Upper lobe of right lung (tissue), 1 donor: ENCODE measurements at regions not wholly inside any gene's neighbourhood (a gene's known extent, or its start where the extent isn't known, plus 50 kb on each side); places are given as distances from the start of the nearest gene placed in this dataset.
A peak's percentile ranks its signal among the peaks of the same experiment; 100 is the strongest.

Source experiments
- ATAC-seq: fragments of 200-7000 bp; cut with Tn5 transposase; one replicate; pipeline ENCODE4 v1.9.1; 2020; ENCODE audit warnings: mild to moderate bottlenecking, moderate library complexity
- DNase-seq: peaks from one replicate; pipeline ENCODE4 v3.0.0-alpha.2; 2020
- H3K27ac ChIP-seq: fragments of 200-600 bp; one replicate; pipeline ENCODE4 v1.8.0; 2022
- H3K27me3 ChIP-seq: fragments of 200-600 bp; one replicate; pipeline ENCODE4 v1.8.0; 2022; ENCODE audit warnings: mild to moderate bottlenecking
- H3K36me3 ChIP-seq: fragments of 200-600 bp; one replicate; pipeline ENCODE4 v1.8.0; 2022
- H3K4me1 ChIP-seq: fragments of 200-600 bp; one replicate; pipeline ENCODE4 v1.8.0; 2022
- H3K4me3 ChIP-seq: fragments of 200-600 bp; one replicate; pipeline ENCODE4 v1.8.0; 2022; ENCODE audit warnings: mild to moderate bottlenecking
- H3K9me3 ChIP-seq: fragments of 200-600 bp; one replicate; pipeline ENCODE4 v1.8.0; 2022
- intact Hi-C: fragments of 100-400 bp; cut with DNase I; formaldehyde crosslinking; loops from one replicate; pipeline ENCODE4 v1.11.0; 2022
- TF ChIP-seq, protein P1 (sequence below): fragments of 200-600 bp; IDR thresholded peaks from one replicate; pipeline ENCODE4 v1.8.0; 2022; ENCODE audit warnings: antibody characterized with exemption
- donor health status: DM: no; HTN: yes; CAD: no; lungs with severe emphysema.

DNA sequence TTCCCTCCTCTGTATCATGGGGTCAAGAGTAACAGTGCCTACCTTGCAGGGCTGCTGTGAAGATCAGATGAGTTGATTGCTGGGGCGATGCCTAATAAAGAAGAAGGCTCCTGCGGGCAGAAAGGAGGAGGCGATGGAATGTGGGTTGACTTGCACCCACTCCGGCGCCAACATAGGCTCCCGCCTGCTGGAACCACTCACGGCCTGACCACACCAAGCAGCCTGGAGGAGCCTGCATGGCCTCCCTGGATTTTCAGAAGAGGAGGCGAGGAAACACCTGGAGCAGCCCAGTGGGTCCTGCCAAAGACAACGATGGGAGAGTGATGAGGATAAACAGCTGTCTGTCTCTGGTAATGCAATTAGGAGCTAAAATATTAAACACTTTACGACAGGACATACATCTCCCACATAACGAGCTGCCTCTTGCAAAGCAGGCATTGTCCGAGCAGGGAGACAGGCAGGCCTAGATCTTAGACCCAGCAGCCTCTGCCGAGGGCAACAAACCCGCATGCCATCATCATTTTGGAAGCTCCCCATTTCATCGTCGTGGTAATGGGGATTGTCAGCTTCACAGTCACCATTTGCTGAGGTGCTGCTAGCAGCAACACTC is 302.9 kb upstream of the ZMIZ1 start:
- TF ChIP-seq, protein P1, sequence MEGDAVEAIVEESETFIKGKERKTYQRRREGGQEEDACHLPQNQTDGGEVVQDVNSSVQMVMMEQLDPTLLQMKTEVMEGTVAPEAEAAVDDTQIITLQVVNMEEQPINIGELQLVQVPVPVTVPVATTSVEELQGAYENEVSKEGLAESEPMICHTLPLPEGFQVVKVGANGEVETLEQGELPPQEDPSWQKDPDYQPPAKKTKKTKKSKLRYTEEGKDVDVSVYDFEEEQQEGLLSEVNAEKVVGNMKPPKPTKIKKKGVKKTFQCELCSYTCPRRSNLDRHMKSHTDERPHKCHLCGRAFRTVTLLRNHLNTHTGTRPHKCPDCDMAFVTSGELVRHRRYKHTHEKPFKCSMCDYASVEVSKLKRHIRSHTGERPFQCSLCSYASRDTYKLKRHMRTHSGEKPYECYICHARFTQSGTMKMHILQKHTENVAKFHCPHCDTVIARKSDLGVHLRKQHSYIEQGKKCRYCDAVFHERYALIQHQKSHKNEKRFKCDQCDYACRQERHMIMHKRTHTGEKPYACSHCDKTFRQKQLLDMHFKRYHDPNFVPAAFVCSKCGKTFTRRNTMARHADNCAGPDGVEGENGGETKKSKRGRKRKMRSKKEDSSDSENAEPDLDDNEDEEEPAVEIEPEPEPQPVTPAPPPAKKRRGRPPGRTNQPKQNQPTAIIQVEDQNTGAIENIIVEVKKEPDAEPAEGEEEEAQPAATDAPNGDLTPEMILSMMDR: no peak
- ATAC-seq (no peak), DNase-seq (peak; percentile 26)
- H3K27me3 ChIP-seq: no peaks in the 10 kb centered on the region
- H3K9me3 ChIP-seq: no peaks in the 10 kb centered on the region
- H3K36me3 ChIP-seq: no peaks in the 10 kb centered on the region
- H3K4me1 ChIP-seq: no peaks in the 10 kb centered on the region
- H3K4me3 ChIP-seq: no peak overlapping the region
- intact Hi-C loops: no loop called here
- no peak overlapping the region for H3K27ac ChIP-seq

GRCh38 chr10:78766603-78767002 is 302.2 kb upstream of the ZMIZ1 start:
- peaks cover 3% of the 10 kb centered on the region for H3K4me1 ChIP-seq
- TF ChIP-seq, protein P1: no peak
- no peaks in the 10 kb centered on the region for H3K9me3 ChIP-seq
- H3K36me3 ChIP-seq: no peaks in the 10 kb centered on the region
- no peak overlapping the region for H3K4me3 ChIP-seq
- no peak overlapping the region for H3K27ac ChIP-seq
- DNase-seq: no peak
- intact Hi-C loops: no loop called here
- H3K27me3 ChIP-seq: no peaks in the 10 kb centered on the region
- no peak for ATAC-seq

DNA sequence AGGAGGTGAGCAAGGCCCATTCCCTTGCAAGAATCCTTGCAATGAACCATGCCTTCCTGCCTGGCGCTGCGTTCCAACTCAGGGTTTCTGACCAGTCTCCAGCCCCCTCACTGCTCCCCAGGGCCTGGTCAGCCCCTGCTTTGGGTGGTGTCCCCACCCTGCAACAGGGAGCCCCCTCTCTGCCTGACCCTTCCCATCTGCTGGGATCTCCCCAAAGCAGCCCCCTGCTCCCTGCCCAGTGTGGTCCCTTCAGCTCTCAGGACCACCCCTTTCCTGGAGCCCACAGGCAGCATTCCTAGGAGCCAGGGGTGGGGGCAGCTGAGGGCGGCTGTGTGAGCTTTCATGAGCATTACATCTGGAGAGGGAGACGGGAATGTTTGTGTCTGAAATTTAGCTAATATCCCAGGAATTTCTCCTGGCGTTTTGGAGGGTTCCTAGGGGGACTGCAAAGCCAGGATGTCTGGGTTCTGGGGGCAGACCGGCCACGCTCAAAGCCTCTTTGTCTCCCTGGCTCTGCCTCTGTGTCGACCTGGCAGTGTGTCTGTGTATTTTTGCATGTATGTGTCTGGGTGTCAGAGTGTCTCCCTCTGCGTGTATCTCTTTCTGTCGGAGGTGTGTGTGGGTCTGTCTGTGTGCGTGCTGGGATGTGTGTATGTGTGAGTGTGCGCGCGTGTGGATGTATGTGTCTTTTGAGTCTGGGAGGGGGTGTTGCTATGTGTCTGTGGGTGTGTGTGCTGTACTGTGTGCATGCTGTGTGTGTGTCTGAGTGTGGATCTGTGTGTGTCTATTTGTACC is 300.5 kb upstream of the ZMIZ1 start:
- no peaks in the 10 kb centered on the region for H3K9me3 ChIP-seq
- no peak for ATAC-seq
- DNase-seq: peak; percentile 38
- H3K36me3 ChIP-seq: no peaks in the 10 kb centered on the region
- peaks cover 11% of the 10 kb centered on the region for H3K4me1 ChIP-seq
- H3K27ac ChIP-seq: no peak overlapping the region
- H3K4me3 ChIP-seq: no peak overlapping the region
- intact Hi-C loops: no loop called here
- TF ChIP-seq, protein P1: no peak
- no peaks in the 10 kb centered on the region for H3K27me3 ChIP-seq

GRCh38 chr10:78768876-78769275 is 299.9 kb upstream of the ZMIZ1 start:
- TF ChIP-seq, protein P1: no peak
- Histone ChIP-seq H3K36me3 (no peaks in the 10 kb centered on the region), H3K9me3 (no peaks in the 10 kb centered on the region), H3K4me1 (peaks cover 11% of the 10 kb centered on the region), H3K4me3 (no peak overlapping the region), H3K27ac (no peak overlapping the region), H3K27me3 (no peaks in the 10 kb centered on the region)
- peak; percentile 35 for ATAC-seq
- DNase-seq: peak; percentile 42
- intact Hi-C loops: no loop called here

GRCh38 chr10:78769526-78769925 is 299.2 kb upstream of the ZMIZ1 start:
- H3K27me3 ChIP-seq: no peaks in the 10 kb centered on the region
- H3K36me3 ChIP-seq: no peaks in the 10 kb centered on the region
- TF ChIP-seq, protein P1: no peak
- H3K4me3 ChIP-seq: no peak overlapping the region
- intact Hi-C loops: no loop called here
- H3K4me1 ChIP-seq: peaks cover 11% of the 10 kb centered on the region
- ATAC-seq (no peak), DNase-seq (peak; percentile 51)
- H3K9me3 ChIP-seq: no peaks in the 10 kb centered on the region
- no peak overlapping the region for H3K27ac ChIP-seq
